Liver (tissue), 3 donors: ENCODE measurements at regions not wholly inside any gene's neighbourhood (a gene's known extent, or its start where the extent isn't known, plus 50 kb on each side); places are given as distances from the start of the nearest gene placed in this dataset.
"Not testable (repeated sequence)": the region's sequence is repeated elsewhere in the genome, so short reads cannot be mapped to it uniquely, and the experiment has no call there.

Experiments
- EGR1 ChIP-seq, 2 donors: IDR thresholded peaks; 2 replicates each; pipeline ENCODE4 v1.6.1; 2016 to 2018; ENCODE audit warnings: antibody characterized with exemption in 2 of 2, low read depth in 2 of 2
- GABPA ChIP-seq, 2 donors: IDR thresholded peaks in 1 of 2; conservative IDR thresholded peaks in 1 of 2; 2 replicates each; pipeline ENCODE4 v1.6.1; 2016; ENCODE audit warnings: antibody characterized with exemption in 2 of 2, mild to moderate bottlenecking in 1 of 2, moderate library complexity in 1 of 2
- HNF4G ChIP-seq: IDR thresholded peaks from 2 replicates; pipeline ENCODE4 v1.6.1; 2016; ENCODE audit warnings: antibody characterized with exemption
- JUND ChIP-seq, 2 donors: IDR thresholded peaks; 2 replicates each; pipeline ENCODE4 v1.6.1; 2016; ENCODE audit warnings: antibody characterized with exemption in 2 of 2
- RAD21 ChIP-seq, 2 donors: IDR thresholded peaks; 2 replicates each; pipeline ENCODE4 v1.6.1; 2016; ENCODE audit warnings: antibody characterized with exemption in 2 of 2, mild to moderate bottlenecking in 2 of 2
- SP1 ChIP-seq: IDR thresholded peaks from 2 replicates; pipeline ENCODE4 v1.6.1; 2018; ENCODE audit warnings: antibody characterized with exemption, mild to moderate bottlenecking
- TAF1 ChIP-seq: conservative IDR thresholded peaks from 2 replicates; pipeline ENCODE4 v1.6.1; 2016; ENCODE audit warnings: antibody characterized with exemption, mild to moderate bottlenecking
- TF ChIP-seq, protein P1 (sequence below): fragments of 150-350 bp; IDR thresholded peaks from 2 replicates; pipeline ENCODE4 v1.5.1; 2017; ENCODE audit warnings: improper control_type of control experiment, low read depth, low read length; ENCODE audit not compliant: missing input control
- TF ChIP-seq, protein P2 (sequence below): IDR thresholded peaks from 2 replicates; pipeline ENCODE4 v1.6.1; 2016; ENCODE audit warnings: antibody characterized with exemption
- TF ChIP-seq, protein P3 (sequence below): IDR thresholded peaks from 2 replicates; pipeline ENCODE4 v1.6.1; 2016; ENCODE audit warnings: antibody characterized with exemption
- TF ChIP-seq, protein P4 (sequence below): IDR thresholded peaks from 2 replicates; pipeline ENCODE4 v1.6.1; 2016; ENCODE audit warnings: antibody characterized with exemption, mild to moderate bottlenecking
- TF ChIP-seq, protein P5 (sequence below): IDR thresholded peaks from 2 replicates; pipeline ENCODE4 v1.6.1; 2016; ENCODE audit warnings: antibody characterized with exemption
- donor health status: healthy.
- donor health status: healthy.

DNA sequence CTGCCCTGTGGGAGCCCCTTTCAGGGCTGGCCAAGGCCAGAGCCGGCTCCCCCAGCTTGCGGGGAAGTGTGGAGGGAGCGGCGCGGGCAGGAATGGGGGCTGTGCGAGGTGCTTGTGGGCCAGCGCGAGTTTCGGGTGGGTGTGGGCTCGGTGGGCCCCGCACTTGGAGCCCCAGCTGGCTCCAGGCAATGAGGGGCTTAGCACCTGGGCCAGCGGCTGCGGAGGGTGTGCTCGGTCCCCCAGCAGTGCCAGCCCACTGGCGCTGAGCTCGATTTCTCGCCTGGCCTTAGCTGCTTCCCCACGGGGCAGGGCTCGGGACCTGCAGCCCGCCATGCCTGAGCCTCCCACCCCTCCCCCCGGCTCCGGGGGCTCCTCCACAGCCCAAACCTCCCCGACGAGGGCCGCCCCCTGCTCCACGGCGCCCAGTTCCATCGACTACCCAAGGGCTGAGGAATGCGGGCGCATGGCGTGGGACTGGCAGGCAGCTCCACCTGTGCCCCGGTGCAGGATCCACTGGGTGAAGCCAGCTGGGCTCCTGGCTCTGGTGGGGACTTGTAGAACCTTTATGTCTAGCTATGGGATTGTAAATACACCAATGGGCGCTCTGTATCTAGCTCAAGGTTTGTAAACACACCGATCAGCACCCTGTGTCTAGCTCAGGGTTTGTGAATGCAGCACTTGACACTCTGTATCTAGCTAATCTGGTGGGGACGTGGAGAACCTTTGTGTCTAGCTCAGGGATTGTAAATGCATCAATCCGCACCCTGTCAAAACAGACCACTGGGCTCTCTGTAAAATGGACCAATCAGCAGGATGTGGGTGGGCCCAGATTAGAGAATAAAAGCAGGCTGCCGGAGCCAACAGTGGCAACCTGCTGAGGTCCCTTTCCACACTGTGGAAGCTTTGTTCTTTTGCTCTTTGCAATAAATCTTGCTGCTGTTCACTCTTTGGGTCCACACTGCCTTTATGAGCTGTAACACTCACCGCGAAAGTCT is 1379.1 kb downstream of the RAPGEF2 start:
- not testable (repeated sequence) for TF ChIP-seq GABPA (IDR thresholded peaks at IDR 0.05 in 1 of 2, conservative IDR thresholded peaks at IDR 0.05 in 1 of 2); EGR1 (IDR thresholded peaks at IDR 0.05; ENCODE audit: low read depth in 2 of 2); SP1; JUND (IDR thresholded peaks at IDR 0.05); RAD21 (IDR thresholded peaks at IDR 0.05); TAF1; HNF4G
- TF ChIP-seq, protein P1, sequence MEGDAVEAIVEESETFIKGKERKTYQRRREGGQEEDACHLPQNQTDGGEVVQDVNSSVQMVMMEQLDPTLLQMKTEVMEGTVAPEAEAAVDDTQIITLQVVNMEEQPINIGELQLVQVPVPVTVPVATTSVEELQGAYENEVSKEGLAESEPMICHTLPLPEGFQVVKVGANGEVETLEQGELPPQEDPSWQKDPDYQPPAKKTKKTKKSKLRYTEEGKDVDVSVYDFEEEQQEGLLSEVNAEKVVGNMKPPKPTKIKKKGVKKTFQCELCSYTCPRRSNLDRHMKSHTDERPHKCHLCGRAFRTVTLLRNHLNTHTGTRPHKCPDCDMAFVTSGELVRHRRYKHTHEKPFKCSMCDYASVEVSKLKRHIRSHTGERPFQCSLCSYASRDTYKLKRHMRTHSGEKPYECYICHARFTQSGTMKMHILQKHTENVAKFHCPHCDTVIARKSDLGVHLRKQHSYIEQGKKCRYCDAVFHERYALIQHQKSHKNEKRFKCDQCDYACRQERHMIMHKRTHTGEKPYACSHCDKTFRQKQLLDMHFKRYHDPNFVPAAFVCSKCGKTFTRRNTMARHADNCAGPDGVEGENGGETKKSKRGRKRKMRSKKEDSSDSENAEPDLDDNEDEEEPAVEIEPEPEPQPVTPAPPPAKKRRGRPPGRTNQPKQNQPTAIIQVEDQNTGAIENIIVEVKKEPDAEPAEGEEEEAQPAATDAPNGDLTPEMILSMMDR = not testable (repeated sequence)
- TF ChIP-seq, protein P2, sequence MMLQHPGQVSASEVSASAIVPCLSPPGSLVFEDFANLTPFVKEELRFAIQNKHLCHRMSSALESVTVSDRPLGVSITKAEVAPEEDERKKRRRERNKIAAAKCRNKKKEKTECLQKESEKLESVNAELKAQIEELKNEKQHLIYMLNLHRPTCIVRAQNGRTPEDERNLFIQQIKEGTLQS = not testable (repeated sequence)
- TF ChIP-seq, protein P3, sequence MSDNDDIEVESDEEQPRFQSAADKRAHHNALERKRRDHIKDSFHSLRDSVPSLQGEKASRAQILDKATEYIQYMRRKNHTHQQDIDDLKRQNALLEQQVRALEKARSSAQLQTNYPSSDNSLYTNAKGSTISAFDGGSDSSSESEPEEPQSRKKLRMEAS = not testable (repeated sequence)
- TF ChIP-seq, protein P4, sequence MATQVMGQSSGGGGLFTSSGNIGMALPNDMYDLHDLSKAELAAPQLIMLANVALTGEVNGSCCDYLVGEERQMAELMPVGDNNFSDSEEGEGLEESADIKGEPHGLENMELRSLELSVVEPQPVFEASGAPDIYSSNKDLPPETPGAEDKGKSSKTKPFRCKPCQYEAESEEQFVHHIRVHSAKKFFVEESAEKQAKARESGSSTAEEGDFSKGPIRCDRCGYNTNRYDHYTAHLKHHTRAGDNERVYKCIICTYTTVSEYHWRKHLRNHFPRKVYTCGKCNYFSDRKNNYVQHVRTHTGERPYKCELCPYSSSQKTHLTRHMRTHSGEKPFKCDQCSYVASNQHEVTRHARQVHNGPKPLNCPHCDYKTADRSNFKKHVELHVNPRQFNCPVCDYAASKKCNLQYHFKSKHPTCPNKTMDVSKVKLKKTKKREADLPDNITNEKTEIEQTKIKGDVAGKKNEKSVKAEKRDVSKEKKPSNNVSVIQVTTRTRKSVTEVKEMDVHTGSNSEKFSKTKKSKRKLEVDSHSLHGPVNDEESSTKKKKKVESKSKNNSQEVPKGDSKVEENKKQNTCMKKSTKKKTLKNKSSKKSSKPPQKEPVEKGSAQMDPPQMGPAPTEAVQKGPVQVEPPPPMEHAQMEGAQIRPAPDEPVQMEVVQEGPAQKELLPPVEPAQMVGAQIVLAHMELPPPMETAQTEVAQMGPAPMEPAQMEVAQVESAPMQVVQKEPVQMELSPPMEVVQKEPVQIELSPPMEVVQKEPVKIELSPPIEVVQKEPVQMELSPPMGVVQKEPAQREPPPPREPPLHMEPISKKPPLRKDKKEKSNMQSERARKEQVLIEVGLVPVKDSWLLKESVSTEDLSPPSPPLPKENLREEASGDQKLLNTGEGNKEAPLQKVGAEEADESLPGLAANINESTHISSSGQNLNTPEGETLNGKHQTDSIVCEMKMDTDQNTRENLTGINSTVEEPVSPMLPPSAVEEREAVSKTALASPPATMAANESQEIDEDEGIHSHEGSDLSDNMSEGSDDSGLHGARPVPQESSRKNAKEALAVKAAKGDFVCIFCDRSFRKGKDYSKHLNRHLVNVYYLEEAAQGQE = not testable (repeated sequence)
- TF ChIP-seq, protein P5, sequence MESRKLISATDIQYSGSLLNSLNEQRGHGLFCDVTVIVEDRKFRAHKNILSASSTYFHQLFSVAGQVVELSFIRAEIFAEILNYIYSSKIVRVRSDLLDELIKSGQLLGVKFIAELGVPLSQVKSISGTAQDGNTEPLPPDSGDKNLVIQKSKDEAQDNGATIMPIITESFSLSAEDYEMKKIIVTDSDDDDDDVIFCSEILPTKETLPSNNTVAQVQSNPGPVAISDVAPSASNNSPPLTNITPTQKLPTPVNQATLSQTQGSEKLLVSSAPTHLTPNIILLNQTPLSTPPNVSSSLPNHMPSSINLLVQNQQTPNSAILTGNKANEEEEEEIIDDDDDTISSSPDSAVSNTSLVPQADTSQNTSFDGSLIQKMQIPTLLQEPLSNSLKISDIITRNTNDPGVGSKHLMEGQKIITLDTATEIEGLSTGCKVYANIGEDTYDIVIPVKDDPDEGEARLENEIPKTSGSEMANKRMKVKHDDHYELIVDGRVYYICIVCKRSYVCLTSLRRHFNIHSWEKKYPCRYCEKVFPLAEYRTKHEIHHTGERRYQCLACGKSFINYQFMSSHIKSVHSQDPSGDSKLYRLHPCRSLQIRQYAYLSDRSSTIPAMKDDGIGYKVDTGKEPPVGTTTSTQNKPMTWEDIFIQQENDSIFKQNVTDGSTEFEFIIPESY = not testable (repeated sequence)
